ENCODE measurements at regions not wholly inside any gene's neighbourhood (a gene's known extent, or its start where the extent isn't known, plus 50 kb on each side); places are given as distances from the start of the nearest gene placed in this dataset.

DNA sequence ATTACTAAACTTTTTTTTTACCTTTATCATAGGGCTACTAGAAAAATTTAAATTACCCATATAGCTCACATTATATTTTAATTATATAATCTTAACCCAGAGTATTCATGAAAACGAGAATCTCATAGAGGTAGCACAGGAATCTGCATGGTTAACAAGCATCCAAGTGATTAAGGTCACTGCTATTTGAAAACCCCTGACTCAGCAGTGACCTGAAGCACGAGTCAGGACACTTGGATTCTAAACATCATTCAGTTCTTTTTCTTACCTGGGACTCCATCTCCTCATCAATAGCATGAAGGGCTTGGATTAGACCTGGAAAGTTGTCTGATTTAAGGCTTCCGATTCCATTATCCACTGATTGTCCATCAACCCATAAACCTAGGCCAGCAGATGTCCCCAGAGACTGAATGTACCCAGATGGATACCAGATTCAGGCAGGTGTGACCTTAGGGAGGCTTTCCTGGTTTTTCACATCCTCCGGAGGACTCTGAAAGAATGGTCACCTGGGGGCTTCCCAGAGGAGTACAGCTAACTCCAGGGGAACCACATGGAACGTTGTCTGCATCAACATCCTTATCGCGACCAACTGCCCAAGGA, 174.3 kb downstream of the SETD4 start:
- TF ChIP-seq EZH2 (IDR thresholded peaks at IDR 0.05; ENCODE audit: insufficient read depth, poor library complexity, severe bottlenecking) = no peak
- no peak for TF ChIP-seq EZH2phosphoT487 (IDR thresholded peaks at IDR 0.05; ENCODE audit: insufficient read depth, low read depth)
